ENCODE measurements at regions not wholly inside any gene's neighbourhood (a gene's known extent, or its start where the extent isn't known, plus 50 kb on each side); places are given as distances from the start of the nearest gene placed in this dataset.

DNA sequence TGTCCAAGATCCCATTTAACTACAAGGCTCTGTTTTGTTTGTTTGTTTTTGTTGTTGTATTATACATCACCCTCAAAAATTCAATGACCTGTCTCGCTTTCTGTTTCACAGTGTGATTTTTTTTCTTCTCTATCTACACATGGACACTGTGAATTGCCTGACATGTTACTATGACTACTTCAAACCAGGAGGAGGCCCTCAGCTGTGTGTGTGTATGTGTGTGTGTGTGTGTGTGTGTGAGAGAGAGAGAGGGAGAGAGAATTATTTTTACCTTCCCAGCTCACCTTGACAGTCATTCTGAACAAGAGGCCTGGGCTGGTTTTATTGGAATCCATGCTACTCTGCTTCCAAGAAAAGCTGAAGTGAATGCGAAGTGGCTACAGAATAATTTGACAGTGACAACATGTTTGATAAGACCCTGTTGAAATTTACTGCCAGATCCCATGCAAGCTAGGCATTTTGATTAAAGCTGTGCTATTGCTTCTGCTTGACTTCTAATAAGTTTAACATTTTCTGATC lies 841.4 kb downstream of the NSUN3 start:
- DNase-seq = no peak

DNA sequence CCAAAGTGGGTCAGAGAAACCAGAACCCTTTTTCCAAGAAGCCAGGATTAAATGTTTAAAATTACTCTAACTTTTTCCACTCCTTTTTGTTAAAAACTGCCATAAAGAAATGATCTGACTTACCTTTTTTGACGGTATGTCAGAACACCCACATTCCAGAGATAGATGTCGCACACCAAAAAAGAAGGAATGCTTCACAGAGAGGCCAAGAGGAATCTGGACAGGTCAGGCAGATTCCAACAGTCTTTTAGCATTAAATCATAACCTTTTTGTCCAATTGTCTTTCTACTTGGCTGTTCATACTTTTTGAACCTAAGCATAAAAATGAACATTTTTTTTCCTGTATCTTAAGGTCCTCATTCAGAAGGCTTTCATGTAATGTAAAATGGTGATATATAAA lies 846.9 kb downstream of the NSUN3 start:
- DNase-seq = no peak

DNA sequence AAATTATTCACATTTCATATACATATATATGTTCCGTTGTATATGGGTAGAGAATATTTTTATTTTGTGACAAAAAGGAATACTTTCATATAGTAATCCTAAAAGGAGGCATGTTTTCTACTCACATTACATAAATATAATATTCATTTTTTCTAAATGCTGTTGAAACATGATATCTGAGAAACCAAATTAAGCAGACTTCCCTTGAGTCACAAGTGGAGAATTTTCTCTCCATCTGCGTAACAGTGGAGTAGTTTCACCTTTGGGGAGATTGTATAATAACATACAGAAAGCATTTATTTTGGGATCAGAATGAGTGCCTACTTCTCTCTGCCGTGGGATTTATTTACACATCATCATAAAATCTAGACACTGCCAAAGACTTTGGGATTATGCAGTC lies 849.8 kb downstream of the NSUN3 start:
- DNase-seq = no peak

DNA sequence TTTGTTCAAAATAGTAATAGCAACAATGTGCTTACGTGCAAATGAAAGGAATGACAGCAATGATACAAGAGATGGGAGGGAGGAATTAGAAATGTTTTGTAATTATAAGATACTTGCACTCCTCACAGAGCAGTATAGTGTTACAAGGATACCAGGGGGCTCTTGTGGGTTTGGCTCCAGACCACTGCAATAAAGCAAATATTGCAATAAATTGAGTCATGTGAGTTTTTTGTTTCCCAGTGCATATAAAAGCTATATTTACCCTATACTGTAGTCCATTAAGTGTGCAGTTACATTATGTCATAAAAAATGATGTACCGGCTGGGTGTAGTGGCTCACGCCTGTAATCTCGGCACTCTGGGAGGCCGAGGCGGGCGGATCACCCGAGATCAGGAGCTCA lies 864.3 kb downstream of the NSUN3 start:
- no peak for DNase-seq

DNA sequence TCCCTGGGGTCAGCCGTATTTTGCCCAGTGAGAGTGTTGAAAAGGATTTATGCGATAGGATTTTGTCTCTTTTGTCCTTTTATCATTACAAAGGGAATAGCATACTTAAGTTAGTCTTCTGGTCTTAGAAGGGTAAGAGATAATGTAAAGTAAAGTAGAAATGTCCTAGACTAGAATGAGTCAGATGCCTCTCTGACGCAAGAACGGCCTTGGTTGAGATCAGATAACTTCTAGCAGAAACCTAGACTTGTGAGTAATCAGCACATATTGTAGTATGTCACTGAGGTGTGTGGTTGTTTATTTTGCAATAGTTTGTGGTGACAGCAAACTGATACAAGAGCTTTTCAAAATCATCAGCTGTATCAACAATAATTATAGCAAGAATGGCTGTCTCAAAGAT lies 866.1 kb downstream of the NSUN3 start:
- DNase-seq = no peak

DNA sequence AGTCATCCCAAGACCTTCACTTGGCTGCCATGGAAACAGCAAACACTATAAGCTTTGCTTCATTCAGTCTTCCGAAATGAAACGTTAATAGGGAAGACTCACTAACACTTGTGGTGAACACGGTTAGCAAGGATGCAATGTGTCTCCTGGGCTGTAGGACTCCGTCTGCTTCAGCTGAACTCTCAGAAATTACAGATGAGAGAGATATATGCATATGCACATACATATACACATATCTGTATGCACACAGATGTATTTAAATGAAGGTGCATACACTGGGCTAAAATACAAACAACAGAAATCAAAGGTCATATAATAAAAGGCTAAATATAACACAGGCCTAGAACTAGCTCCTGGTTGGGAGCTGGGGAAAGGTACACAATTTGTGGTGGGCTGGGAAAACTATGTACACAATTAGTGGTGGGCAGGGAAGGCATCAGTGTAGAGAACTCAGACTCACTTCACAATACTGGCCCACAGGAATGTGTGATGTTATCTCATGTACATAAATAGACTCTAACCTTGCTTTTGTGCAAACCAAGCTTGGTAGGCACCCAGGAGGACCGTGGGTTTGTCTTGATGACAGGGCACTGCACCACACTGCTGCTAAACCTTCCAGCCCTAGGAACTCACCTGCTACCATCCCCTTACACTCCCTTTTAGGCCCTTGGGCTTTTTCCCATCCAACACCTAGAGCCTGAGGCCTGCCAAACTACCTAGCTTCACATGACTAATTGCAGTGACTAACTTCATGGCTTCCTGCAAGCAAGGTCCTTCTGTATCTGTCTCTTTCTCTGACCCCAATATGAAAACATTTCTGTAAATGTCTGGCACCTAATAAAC lies 873.1 kb downstream of the NSUN3 start:
- DNase-seq = no peak

DNA sequence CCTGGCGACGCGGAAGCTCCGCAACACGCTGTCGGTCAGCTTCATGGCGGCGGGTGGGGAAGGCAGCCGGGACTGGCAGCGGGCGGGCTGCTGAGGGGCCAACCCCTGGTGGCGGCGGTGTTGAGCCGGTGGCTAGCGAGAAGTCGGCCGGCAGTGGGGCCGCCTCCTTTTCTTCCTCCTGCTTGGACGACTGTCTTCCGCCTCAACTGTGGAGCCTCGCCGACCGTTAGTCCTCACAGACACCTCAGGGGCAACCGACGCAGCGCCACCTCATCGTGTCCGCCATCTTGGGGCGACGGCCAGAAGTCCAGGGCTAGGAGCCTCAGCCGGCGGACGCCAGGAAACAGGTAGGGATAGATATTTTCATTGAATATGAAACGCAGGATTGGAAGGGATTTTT lies 875.1 kb downstream of the NSUN3 start:
- DNase-seq = no peak

DNA sequence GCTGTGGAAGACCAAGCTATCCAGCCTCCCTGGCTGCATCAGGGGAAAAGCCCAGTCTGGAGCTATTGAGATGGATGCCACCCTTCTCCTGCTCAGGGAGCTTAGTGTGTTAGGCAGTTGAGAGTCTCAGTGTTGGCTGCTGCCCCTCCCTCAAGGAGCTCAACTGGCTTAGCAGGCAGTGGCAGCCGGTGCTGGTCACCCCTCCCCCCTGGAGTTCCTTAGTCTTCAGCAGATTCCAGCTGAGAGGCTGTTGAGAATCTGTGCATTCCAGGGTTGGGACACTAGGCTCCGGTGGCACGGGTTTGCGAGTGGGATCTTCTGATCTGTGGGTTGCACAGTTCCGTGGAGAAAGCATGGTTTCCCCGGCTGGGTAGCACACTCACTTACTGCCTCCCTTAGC lies 883.8 kb downstream of the NSUN3 start:
- DNase-seq = no peak

DNA sequence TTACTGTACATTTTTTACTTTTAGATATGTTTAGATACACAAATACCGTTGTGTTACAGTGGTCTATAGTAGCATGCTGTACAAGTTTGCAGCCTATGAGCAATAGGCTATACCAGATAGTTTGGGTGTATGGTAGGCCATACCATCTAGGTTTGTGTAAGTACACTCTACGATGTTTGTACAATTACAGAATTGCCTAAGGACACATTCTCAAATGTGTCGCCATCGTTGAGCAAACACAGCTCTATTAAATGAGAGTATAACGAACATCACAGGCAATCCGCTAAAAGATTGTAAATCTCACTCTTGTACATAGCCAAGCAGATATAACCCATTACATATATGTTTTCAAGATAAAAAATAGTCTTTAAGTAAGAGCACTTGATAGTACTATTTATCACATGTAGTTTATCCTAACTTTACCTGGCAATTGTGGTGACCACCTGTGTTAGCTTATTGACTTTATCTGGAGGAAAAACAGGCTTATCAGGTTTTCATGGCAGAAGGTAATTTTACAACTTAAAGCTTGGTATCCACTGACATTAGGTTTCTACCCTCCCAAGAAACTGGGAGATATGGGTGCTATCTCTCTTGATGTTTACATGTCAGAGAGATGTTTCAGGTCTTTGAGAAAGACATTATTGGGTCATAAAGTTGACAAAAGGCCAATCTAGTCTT lies 898.7 kb downstream of the NSUN3 start:
- no peak for DNase-seq

DNA sequence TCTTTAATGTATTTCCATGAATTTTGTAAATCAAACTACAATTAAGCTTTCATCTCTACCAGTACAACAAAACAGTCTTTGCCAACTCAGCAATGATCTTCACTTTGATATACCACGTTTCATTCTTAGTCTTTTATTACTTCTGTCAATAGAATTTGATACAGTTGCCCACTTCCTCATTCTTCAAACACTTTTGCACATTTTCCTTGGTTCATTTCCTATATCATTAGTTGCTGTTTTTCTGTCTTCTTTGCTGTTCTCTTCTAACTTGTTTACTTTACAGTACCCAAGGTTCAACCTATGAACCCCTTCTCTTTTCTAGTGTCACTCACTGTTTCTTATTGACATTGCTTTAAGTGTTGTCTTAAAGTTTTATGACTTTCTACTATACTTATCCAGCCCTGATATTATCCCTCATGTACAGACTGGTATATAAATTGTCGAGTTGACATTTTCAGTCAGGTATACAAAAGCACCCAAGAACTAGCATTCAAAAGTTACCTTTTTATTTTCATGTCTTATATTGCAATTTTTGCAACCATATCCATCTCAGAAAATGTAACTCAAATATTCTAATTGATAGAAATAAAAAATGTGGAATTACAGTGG lies 903.1 kb downstream of the NSUN3 start:
- no peak for DNase-seq

DNA sequence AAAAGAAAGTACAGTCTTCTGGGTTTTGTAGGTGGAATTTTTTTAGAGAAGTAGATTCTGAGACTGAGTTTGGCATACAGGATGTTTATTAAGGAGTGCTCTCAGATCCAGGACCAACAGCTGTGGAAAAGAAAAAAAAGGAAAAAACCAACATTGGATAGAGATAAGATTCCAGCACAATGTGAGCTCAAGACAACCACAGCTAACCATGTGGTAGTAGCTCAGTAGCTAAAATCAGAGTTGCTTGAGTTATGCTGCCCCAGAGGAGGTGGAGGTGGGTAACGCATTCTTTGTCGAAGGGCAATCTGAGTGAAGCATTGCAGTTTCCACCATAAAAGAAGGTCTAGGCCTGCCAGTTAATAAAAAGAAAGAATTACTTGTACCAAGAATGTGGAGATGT lies 904.3 kb downstream of the NSUN3 start:
- DNase-seq = no peak

DNA sequence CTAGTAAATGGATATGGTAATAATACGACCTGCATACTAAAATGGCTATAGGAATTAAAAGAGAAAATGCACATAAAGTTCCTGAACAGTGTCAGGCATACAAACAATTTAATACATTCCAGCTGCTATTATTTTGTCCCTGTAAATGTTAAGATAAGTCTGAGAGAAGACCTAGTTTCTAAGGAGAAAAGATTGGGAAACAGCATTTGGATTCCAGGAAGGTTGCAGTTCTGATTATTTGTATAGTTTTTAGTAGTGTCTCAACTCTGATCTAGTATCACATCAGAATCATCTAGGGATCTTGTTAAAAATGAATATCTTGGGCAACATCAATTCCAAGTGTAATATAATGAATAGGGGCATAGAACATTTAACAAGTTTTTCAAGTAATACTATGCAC lies 905.7 kb downstream of the NSUN3 start:
- DNase-seq = no peak

DNA sequence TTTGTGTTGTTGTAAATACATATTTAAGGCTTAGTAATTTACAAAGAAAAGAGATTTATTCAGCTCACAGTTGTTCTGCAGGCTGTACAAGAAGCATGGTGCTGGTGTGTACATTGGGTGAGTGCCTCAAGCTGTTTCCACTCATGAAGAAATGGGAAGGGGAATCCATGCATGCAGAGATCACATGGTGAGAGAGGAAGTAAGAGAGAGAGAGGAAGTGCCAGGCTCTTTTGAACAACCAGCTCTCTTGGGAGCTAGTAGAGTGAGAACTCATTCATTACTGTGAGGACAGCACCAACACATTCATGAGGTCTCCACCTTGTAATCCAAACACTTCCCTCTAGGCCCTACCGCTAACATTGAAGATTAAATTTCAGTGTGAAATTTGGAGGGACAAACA lies 909.2 kb downstream of the NSUN3 start:
- no peak for DNase-seq

DNA sequence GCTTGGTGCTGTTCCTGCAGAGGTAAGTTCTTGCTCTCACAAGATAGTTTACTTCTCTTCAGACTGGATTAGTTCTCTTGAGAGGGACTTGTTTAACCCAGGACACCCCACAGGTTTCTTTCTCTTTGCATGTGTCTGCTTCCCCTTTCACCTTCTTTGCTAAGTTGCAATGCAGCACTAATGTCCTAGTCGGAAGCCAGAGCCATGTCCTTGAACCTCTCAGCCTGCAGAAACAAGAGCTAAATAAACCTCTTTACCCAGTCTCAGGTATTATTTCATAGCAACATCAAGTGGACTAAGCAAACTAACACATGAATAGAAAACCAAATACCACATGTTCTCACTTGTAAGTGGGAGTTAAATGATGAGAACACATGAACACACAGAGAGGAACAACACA lies 915.2 kb downstream of the NSUN3 start:
- DNase-seq = no peak

DNA sequence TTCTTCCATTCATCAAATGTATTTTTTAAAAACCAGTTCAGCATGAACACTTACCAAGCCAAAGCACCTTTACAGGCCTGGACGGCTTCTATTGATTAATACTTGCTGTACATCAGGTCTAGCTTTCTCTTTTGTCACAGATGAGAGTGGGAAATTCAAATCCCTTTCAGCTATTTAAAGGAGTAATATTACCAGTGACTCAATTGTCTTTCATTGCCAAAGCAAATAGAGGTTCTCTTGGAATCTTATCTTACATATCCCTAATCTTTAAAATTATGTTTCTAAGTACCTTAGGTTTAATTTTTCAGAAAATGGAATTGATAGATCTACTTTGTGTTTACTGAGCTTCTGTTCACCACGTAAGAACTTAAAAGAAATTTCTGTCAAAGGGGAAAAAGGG lies 922.9 kb downstream of the NSUN3 start:
- DNase-seq = no peak

DNA sequence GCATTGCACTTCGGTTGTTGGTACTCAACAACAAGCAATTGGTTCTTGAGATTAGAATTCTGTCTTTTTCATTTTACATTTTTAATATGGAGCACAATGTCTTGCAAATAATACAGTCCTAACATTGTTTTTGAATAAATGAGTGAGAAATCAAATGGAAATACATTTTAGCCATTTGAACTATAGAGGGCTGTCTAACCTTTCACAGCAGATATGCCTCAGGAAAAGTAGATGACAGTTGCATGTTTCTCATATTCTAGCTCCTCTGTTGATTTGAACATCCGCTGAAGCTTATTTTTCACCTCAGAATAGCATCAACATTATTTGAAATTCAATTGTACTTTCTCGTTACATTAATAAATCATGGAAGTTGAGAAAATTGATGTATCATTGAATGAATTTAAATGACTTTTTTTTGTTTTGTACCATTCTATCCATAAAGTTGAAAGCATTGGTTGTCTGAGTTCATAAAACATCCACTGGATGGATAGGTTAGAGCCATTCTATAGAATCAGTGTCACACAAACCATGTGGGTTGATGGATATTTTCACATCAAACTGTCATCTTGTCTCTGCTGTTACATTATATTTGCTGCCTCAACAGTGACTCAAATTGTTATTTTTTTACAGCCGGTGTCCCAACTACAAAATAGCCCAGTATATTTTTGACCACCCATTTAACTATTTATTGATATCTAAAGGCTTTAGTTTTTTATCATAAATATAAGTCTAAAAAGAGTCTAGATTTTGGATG lies 928.3 kb downstream of the NSUN3 start:
- DNase-seq = no peak

DNA sequence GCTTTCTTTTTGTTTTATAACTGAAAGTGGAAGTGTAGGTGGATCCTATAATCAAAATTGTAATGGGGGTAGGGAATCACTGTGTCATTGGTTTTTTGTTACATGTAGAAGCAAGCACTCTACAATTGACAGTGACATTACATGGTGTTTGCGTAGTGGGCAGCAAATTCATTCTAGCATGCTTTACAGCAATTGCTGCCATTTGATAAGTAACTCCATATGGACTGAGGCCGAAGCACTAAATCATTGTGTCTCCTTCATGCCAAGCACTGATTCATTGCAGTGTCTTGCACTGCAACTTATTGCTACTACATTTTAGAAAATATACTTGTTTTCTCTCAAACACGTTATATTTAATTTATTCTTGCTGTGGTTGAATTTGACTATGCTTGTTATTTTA lies 933.9 kb downstream of the NSUN3 start:
- no peak for DNase-seq

DNA sequence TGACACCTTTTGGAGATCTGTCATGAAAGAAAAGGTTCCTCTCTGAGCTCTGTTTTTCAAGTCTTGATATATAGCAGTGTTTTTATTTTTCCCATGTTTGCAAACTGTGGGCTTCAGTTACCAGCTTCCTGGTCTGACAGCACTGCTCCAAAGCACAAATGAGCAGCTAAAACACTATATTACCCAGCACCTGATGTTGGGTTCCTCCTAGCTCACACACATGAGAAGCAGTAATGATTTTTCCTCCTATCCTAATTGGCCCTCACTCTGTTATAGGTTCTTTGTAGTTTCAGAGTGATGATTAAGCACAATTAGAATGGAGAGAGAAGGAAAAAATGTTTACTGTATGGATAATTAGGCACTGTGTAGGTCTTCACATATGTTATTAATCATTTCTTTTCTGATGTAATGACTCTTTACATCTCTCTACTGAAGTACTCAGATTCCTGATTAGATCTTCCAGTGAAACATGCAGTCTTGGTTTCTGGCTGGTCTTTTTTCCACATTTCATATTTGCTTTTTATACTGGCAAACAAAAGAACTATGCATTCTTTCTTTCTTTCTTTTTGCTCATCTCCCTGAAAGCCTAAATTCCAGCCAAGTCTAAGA lies 939.7 kb downstream of the NSUN3 start:
- DNase-seq = no peak

DNA sequence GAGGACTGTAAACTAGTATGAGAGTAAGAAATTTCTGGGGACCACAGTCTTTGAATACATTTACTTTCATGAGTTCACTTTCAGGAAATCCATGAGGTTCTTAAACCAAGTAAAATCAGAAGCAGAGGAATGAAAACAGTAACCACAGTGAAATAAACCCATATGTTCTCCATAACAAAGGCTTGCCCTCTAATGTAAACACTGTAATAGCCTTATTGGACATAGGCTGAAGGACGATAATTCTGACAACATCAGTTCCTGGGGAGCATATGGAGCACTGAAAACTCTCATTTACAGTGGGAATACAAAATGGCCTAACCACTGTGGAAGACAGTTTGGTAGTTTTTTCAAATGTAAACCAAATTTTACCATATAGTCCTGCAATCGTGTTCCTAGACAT lies 965.8 kb downstream of the NSUN3 start:
- no peak for DNase-seq

DNA sequence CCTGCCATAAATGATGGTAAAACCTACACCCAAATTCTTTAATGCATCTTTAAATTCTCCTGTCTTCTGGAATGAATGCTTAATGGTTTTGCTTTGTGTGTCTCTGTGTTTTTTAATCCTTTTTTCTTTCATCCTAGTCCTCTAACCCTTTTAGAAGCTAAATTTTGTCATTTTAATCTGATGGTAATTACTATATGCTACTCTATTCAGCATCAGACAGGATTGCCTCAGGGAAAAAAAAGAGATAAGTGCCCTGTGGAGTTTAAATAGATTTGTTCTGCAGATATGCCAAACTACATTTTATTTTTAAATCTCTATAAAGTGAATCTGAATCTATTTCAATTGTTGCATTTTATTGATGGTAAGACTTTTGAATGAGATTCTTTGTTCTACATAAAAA lies 966.8 kb downstream of the NSUN3 start:
- DNase-seq = no peak

DNA sequence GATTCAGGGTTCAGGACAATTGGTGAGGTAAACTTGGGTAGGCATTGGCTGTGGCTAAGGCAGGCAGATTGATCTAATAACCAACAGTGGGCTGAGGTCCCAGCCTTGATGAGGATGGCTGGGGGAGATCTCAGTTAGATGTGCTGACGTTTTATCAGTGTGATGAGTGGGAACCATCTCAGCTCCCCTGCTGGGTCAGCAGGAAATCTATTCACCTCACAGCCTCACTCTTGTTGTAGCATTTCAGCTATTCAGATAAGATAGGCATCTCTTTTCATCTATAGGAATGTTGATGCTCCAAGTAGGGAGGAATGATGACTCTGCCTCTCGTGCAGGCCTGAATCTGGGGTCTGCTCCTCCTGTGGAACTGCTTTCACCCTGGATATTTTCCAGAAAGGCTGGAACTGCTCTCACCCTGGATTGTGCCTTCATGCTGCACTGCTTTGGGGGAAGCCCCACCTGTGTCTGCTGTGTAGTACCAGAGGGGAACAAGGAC lies 973.7 kb downstream of the NSUN3 start:
- DNase-seq = no peak

DNA sequence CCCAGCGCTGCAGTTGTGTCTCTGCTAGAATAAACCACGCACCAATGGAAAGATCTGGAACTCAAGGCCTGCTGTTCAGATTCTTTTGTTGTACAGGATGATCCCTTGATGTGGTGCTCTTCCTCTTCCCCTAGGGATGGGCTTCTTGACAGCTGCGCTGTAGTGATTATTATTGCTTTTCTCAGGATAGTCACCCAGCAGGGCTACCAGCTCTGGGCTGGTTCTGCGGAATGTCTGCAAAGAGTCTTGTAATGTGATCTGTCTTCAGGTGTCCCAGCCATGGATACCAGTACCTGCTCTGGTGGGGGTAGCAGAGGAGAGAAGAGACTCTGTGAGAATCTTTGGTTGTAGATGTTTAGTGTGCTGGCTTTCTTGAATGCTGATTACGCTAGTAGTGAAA lies 974.2 kb downstream of the NSUN3 start:
- DNase-seq = no peak

DNA sequence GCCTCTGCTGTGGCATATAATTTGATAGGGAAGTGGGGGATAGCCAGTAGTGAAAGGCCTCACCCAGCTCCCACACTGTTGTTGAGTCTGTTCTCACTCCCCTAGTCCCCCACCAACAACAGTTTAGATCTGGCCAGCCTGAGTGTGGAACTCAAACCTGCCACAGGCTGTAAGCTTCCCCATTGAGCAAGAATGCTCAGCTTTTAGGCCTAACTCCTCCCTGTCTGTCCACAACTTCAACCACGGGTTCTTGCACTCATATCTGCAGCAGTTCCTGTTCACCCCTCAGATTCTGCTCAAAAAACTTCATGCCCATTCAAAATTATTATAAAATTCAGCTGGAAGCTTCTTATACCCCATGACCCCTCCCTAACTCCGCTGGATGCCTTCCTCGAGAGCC lies 975.1 kb downstream of the NSUN3 start:
- no peak for DNase-seq

All from stimulated activated CD4-positive, alpha-beta T cell treated with anti-CD3 and anti-CD28 coated beads, Interleukin-1b, Interleukin-23, amount 100 ng/mL, for 48 hours (primary cell).